GM12873 (cell line): ENCODE measurements at regions not wholly inside any gene's neighbourhood (a gene's known extent, or its start where the extent isn't known, plus 50 kb on each side); places are given as distances from the start of the nearest gene placed in this dataset.

Source experiments
- CTCF ChIP-seq: IDR thresholded peaks from 2 replicates; pipeline ENCODE4 v1.5.1; 2012; ENCODE audit warnings: low read depth, mild to moderate bottlenecking, moderate library complexity, low read length, control low read depth; ENCODE audit not compliant: insufficient read depth; ENCODE audit errors: missing control alignments

GRCh38 chr20:40968816-40969562 lies 59.6 kb upstream of the TOP1 start:
- TF ChIP-seq CTCF: peak; percentile 94

DNA sequence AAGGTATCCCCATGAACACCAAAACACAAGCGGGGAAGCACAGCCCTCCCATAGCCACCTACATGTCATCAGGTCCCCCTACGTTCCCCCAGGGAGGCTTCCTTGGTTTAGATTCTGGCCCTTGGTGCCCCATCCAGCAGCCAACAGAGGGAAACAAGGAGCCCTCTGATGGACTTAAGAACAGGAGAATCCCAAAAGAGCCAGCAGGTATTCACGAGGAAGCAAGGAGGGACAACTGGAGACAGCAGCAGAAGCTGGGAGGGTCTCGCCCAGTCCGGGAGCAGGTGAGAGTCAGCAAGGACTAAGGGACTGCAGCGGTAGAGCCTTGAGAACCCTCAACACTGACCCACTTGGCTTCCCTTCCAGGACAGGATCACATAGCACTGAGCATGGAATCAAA lies 58.4 kb upstream of the TOP1 start:
- no peak for TF ChIP-seq CTCF

GRCh38 chr20:40977218-40977617 lies 51.4 kb upstream of the TOP1 start:
- TF ChIP-seq CTCF: no peak

- no peak for TF ChIP-seq CTCF
These were observed 49.9 kb upstream of the TOP1 start for GRCh38 chr20:40978761-40979160.
